Prostate gland (tissue), 2 donors: ENCODE measurements at regions not wholly inside any gene's neighbourhood (a gene's known extent, or its start where the extent isn't known, plus 50 kb on each side); places are given as distances from the start of the nearest gene placed in this dataset.

ENCODE experiments used
- POLR2A ChIP-seq: fragments of 450-650 bp; IDR thresholded peaks from one replicate; pipeline ENCODE4 v1.6.1; 2016; ENCODE audit warnings: antibody characterized with exemption, mild to moderate bottlenecking
- TF ChIP-seq, protein P1 (sequence below), 4 experiments: fragments of 200-600 bp in 2 of 4; fragments of 450-650 bp in 2 of 4; sonication (generic) in 2 of 4; IDR thresholded peaks; 1 replicate in 3 of 4; 2 replicates in 1 of 4; pipeline ENCODE4 v1.5.1; 2016 to 2019; ENCODE audit warnings: antibody characterized with exemption in 4 of 4, mild to moderate bottlenecking in 2 of 4, moderate library complexity in 2 of 4

DNA sequence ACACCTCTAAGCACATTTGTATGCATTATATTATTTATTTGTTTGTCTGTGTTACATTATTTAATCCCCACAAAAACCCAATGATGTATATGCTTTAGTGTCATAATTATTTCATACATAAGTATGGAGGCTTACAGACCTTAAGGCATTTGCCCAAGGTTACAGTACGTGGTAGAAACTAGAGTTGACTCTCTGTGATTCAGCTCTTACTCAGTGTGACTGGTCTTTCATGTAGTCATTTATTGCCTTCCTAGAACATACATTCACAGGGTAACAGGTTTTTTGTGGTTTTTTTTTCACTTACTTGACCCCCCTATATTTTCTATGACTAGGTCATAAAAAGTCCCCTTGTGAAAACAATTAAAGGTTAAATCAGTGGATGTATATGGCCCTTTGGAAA lies 566.8 kb downstream of the TFAP2A start:
- TF ChIP-seq, protein P1, sequence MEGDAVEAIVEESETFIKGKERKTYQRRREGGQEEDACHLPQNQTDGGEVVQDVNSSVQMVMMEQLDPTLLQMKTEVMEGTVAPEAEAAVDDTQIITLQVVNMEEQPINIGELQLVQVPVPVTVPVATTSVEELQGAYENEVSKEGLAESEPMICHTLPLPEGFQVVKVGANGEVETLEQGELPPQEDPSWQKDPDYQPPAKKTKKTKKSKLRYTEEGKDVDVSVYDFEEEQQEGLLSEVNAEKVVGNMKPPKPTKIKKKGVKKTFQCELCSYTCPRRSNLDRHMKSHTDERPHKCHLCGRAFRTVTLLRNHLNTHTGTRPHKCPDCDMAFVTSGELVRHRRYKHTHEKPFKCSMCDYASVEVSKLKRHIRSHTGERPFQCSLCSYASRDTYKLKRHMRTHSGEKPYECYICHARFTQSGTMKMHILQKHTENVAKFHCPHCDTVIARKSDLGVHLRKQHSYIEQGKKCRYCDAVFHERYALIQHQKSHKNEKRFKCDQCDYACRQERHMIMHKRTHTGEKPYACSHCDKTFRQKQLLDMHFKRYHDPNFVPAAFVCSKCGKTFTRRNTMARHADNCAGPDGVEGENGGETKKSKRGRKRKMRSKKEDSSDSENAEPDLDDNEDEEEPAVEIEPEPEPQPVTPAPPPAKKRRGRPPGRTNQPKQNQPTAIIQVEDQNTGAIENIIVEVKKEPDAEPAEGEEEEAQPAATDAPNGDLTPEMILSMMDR (IDR thresholded peaks at IDR 0.05), result no peak
- no peak for TF ChIP-seq POLR2A
